HCT116 (cell line): ENCODE measurements at regions not wholly inside any gene's neighbourhood (a gene's known extent, or its start where the extent isn't known, plus 50 kb on each side); places are given as distances from the start of the nearest gene placed in this dataset.

Source experiments
- ATAC-seq: fragments of 200-7000 bp; cut with Tn5 transposase; 2 replicates; pipeline ENCODE4 v1.9.1; 2020; ENCODE audit warnings: mild to moderate bottlenecking, moderate library complexity
- BruUV-seq: library from RNA; stranded (reverse); fragments of 400-500 nt; replicated peaks from 2 replicates; lab custom pipeline; 2021; lab: Mats Ljungman, UMichigan
- CTCF ChIA-PET: fragments of 300-600 bp; sonication (Branson Sonifier 250); formaldehyde crosslinking; loops from one replicate; lab custom pipeline; 2021; ENCODE audit warnings: antibody characterized with exemption; lab: Charles Lee
- POLR2A ChIA-PET: fragments of 300-600, 350-600 bp; sonication (Branson Sonifier 250); formaldehyde crosslinking; loops from one replicate; lab custom pipeline; 2021; ENCODE audit warnings: antibody characterized with exemption; lab: Charles Lee
- RAD21 ChIA-PET, 2 experiments: fragments of 300-600 bp; sonication (Branson Sonifier 250); formaldehyde crosslinking; loops; one replicate each; lab custom pipeline; 2023; ENCODE audit warnings: low total read pairs in 2 of 2; ENCODE audit not compliant: uncharacterized antibody in 2 of 2, unreplicated experiment in 2 of 2, low non-redundant PET in 1 of 2; lab: Charles Lee
- DNase-seq: peaks from one replicate; pipeline ENCODE4 v3.0.0-alpha.2; 2010; ENCODE audit warnings: low read depth, low spot score
- H2AFZ ChIP-seq: fragments of 200-600 bp; shearing (Covaris generic), sonication (generic); 2 replicates; pipeline ENCODE4 v1.6.1; 2017; ENCODE audit warnings: low read depth, mixed run types, mixed read lengths, antibody characterized with exemption, low read length; ENCODE audit not compliant: poor library complexity, severe bottlenecking
- H3K27ac ChIP-seq: 2 replicates; pipeline ENCODE4 v1.5.1; 2012; ENCODE audit warnings: low read depth, low read length
- H3K27me3 ChIP-seq: fragments of 200-600 bp; sonication (generic); 2 replicates; pipeline ENCODE4 v1.6.1; 2016; ENCODE audit warnings: mixed run types, low read length, mixed read lengths; ENCODE audit not compliant: insufficient read depth
- H3K36me3 ChIP-seq, 2 experiments: fragments of 200-500 bp in 1 of 2; fragments of 200-600 bp in 1 of 2; sonication (Bioruptor generic) in 1 of 2; sonication (generic) in 1 of 2; 2 replicates each; pipeline versions ENCODE4 v1.5.1 to v1.6.1; 2014 to 2016; ENCODE audit warnings: low read length in 2 of 2, inconsistent platforms in 1 of 2, mixed read lengths in 1 of 2, mixed run types in 1 of 2; ENCODE audit not compliant: insufficient read depth in 2 of 2, control insufficient read depth in 1 of 2
- H3K4me1 ChIP-seq, 2 experiments: fragments of 200-600 bp in 1 of 2; sonication (generic) in 1 of 2; 2 replicates each; pipeline versions ENCODE4 v1.5.1 to v1.6.1; 2012 to 2017; ENCODE audit warnings: low read length in 2 of 2, inconsistent platforms in 1 of 2, mild to moderate bottlenecking in 1 of 2, mixed read lengths in 1 of 2, mixed run types in 1 of 2, moderate library complexity in 1 of 2; ENCODE audit not compliant: insufficient read depth in 2 of 2, control insufficient read depth in 1 of 2
- H3K4me2 ChIP-seq: fragments of 200-600 bp; sonication (generic); 2 replicates; pipeline ENCODE4 v1.6.1; 2017; ENCODE audit warnings: mixed run types, low read length, mixed read lengths
- H3K4me3 ChIP-seq, 2 experiments: fragments of 200-600 bp in 1 of 2; sonication (generic) in 1 of 2; replicated peaks in 1 of 2; 2 replicates each; pipeline ENCODE4 v1.5.1; 2011 to 2016; ENCODE audit warnings: low read length in 2 of 2, control low read depth in 1 of 2, low read depth in 1 of 2, mild to moderate bottlenecking in 1 of 2, mixed read lengths in 1 of 2, mixed run types in 1 of 2
- H3K79me2 ChIP-seq: fragments of 200-600 bp; sonication (generic); 2 replicates; pipeline ENCODE4 v1.6.1; 2017; ENCODE audit warnings: mild to moderate bottlenecking, mixed run types, low read length, moderate library complexity, mixed read lengths; ENCODE audit not compliant: insufficient read depth
- H3K9ac ChIP-seq: fragments of 200-600 bp; sonication (generic); 2 replicates; pipeline ENCODE4 v1.6.1; 2016; ENCODE audit warnings: low read length, mixed read lengths
- H3K9me2 ChIP-seq: fragments of 200-600 bp; sonication (generic), shearing (Covaris generic); 2 replicates; pipeline ENCODE4 v1.6.1; 2017; ENCODE audit warnings: mixed run types, mild to moderate bottlenecking, moderate library complexity; ENCODE audit not compliant: insufficient read depth
- H3K9me3 ChIP-seq, 2 experiments: fragments of 200-500 bp in 1 of 2; fragments of 200-600 bp in 1 of 2; sonication (Bioruptor generic) in 1 of 2; sonication (generic) in 1 of 2; 2 replicates each; pipeline ENCODE4 v1.6.1; 2014 to 2017; ENCODE audit warnings: low read length in 2 of 2, mixed read lengths in 2 of 2, inconsistent platforms in 1 of 2, low read depth in 1 of 2, mild to moderate bottlenecking in 1 of 2, mixed run types in 1 of 2, moderate library complexity in 1 of 2; ENCODE audit not compliant: control insufficient read depth in 1 of 2, insufficient read depth in 1 of 2
- H4K20me1 ChIP-seq: fragments of 200-600 bp; sonication (generic), shearing (Covaris generic); 2 replicates; pipeline ENCODE4 v1.6.1; 2017; ENCODE audit warnings: mixed run types, mild to moderate bottlenecking, moderate library complexity; ENCODE audit not compliant: insufficient read depth
- ATF3 ChIP-seq: IDR thresholded peaks from 2 replicates; pipeline ENCODE4 v1.6.1; 2012
- EZH2 ChIP-seq: fragments of 200-600 bp; sonication (generic); IDR thresholded peaks from 2 replicates; pipeline ENCODE4 v1.6.1; 2017; ENCODE audit warnings: antibody characterized with exemption, mixed run types
- FOSL1 ChIP-seq: IDR thresholded peaks from 2 replicates; pipeline ENCODE4 v1.6.1; 2012; ENCODE audit warnings: low read depth
- JUND ChIP-seq: IDR thresholded peaks from 2 replicates; pipeline ENCODE4 v1.6.1; 2012
- MAX ChIP-seq: IDR thresholded peaks from 2 replicates; pipeline ENCODE4 v1.6.1; 2012
- POLR2A ChIP-seq: IDR thresholded peaks from 2 replicates; pipeline ENCODE4 v1.7.0; 2011; ENCODE audit warnings: borderline replicate concordance; ENCODE audit not compliant: insufficient read depth, insufficient read length; ENCODE audit errors: extremely low read depth
- POLR2AphosphoS5 ChIP-seq: IDR thresholded peaks from 2 replicates; pipeline ENCODE4 v1.6.1; 2011; ENCODE audit warnings: mild to moderate bottlenecking, low read depth, low read length, moderate library complexity
- RAD21 ChIP-seq: IDR thresholded peaks from 2 replicates; pipeline ENCODE4 v1.6.1; 2012; ENCODE audit warnings: low read depth, mild to moderate bottlenecking
- REST ChIP-seq: IDR thresholded peaks from 2 replicates; pipeline ENCODE4 v1.6.1; 2012; ENCODE audit warnings: low read depth
- SIN3A ChIP-seq: IDR thresholded peaks from 2 replicates; pipeline ENCODE4 v1.6.1; 2012; ENCODE audit warnings: low read depth
- SP1 ChIP-seq: IDR thresholded peaks from 2 replicates; pipeline ENCODE4 v1.6.1; 2012; ENCODE audit warnings: low read depth
- SRF ChIP-seq: IDR thresholded peaks from 2 replicates; pipeline ENCODE4 v1.6.1; 2012; ENCODE audit warnings: low read depth
- TCF7L2 ChIP-seq: IDR thresholded peaks from 2 replicates; pipeline ENCODE4 v1.7.0; 2011; ENCODE audit warnings: borderline replicate concordance, inconsistent platforms; ENCODE audit not compliant: insufficient read depth, insufficient read length; ENCODE audit errors: extremely low read depth
- YY1 ChIP-seq: IDR thresholded peaks from 2 replicates; pipeline ENCODE4 v1.6.1; 2011; ENCODE audit warnings: low read length, low read depth, moderate library complexity, mild to moderate bottlenecking; ENCODE audit not compliant: insufficient replicate concordance; ENCODE audit errors: extremely low read depth
- ZFX ChIP-seq: fragments of 450-650 bp; IDR thresholded peaks from 2 replicates; pipeline ENCODE4 v1.6.1; 2017
- ZNF274 ChIP-seq: fragments of 200-500 bp; sonication (Bioruptor generic); IDR thresholded peaks from 2 replicates; pipeline ENCODE4 v1.6.1; 2014; ENCODE audit warnings: mild to moderate bottlenecking, low read depth, low read length, inconsistent platforms
- intact Hi-C: fragments of 100-400 bp; cut with micrococcal nuclease; formaldehyde crosslinking; loops from 2 replicates; pipeline ENCODE4 v1.10.0; 2022

GRCh38 chr7:113652501-113652900 lies 266.3 kb downstream of the PPP1R3A start (continued):
- TF ChIP-seq ZNF274, result no peak
- no peak for TF ChIP-seq FOSL1
- TF ChIP-seq JUND, result no peak
- no peak for TF ChIP-seq YY1
- no peak for TF ChIP-seq POLR2AphosphoS5
- no peak for TF ChIP-seq REST
- TF ChIP-seq SRF, result no peak
- TF ChIP-seq ATF3, result no peak
- TF ChIP-seq, all 23 proteins: peak for 0

GRCh38 chr7:113649556-113649955 lies 269.3 kb downstream of the PPP1R3A start:
- no peaks in the 10 kb centered on the region for H3K79me2 ChIP-seq
- POLR2A ChIA-PET, result no interaction called here
- no peak for TF ChIP-seq ATF3
- TF ChIP-seq SIN3A, result no peak
- TF ChIP-seq TCF7L2, result no peak
- TF ChIP-seq POLR2AphosphoS5, result no peak
- TF ChIP-seq FOSL1, result no peak
- TF ChIP-seq REST, result no peak
- no peak for TF ChIP-seq RAD21
- TF ChIP-seq POLR2A, result no peak
- no peak for TF ChIP-seq SP1
- no peak for TF ChIP-seq MAX
- no peak for TF ChIP-seq EZH2
- no peak for TF ChIP-seq JUND
- no peak for TF ChIP-seq ZNF274
- no peak for TF ChIP-seq ZFX

More at GRCh38 chr7:113649556-113649955, 269.3 kb downstream of the PPP1R3A start:
- Histone ChIP-seq H3K4me1 (no peaks in the 10 kb centered on the region), H3K4me2 (no peak overlapping the region), H3K27ac (no peak overlapping the region), H3K9me2 (no peaks in the 10 kb centered on the region), H3K36me3 (no peaks in the 10 kb centered on the region), H2AFZ (no peak overlapping the region), H3K27me3 (no peaks in the 10 kb centered on the region), H4K20me1 (no peaks in the 10 kb centered on the region), H3K9ac (no peak overlapping the region), H3K4me3 (no peak overlapping the region), H3K9me3 (no peaks in the 10 kb centered on the region)
- RAD21 ChIA-PET, result no interaction called here
- intact Hi-C loops, result no loop called here
- CTCF ChIA-PET, result no interaction called here
- no peak for ATAC-seq
- DNase-seq, result no peak
- BruUV-seq, result no TSS peak
